RWPE2 (cell line): ENCODE measurements at regions not wholly inside any gene's neighbourhood (a gene's known extent, or its start where the extent isn't known, plus 50 kb on each side); places are given as distances from the start of the nearest gene placed in this dataset.

ENCODE experiments used
- ATAC-seq: fragments of 200-7000 bp; cut with Tn5 transposase; 3 replicates; pipeline ENCODE4 v1.9.1; 2021; ENCODE audit warnings: low read depth
- DNase-seq: peaks from one replicate; pipeline ENCODE4 v3.0.0-alpha.2; 2020; ENCODE audit warnings: low spot score
- H3K27ac ChIP-seq: fragments of 450-650 bp; 2 replicates; pipeline ENCODE4 v1.5.1; 2017; ENCODE audit warnings: mild to moderate bottlenecking; ENCODE audit not compliant: poor library complexity, severe bottlenecking
- H3K27me3 ChIP-seq: fragments of 250-450 bp; sonication (Bioruptor Pico); 2 replicates; pipeline ENCODE4 v1.5.1; 2021; ENCODE audit warnings: mild to moderate bottlenecking, moderate library complexity; ENCODE audit not compliant: insufficient read depth, poor library complexity, severe bottlenecking
- H3K36me3 ChIP-seq: fragments of 250-450 bp; sonication (Bioruptor Pico); 2 replicates; pipeline ENCODE4 v1.5.1; 2020; ENCODE audit warnings: low read depth, mild to moderate bottlenecking, moderate library complexity
- H3K4me1 ChIP-seq: fragments of 250-450 bp; sonication (Bioruptor Pico); 2 replicates; pipeline ENCODE4 v1.5.1; 2021; ENCODE audit warnings: mild to moderate bottlenecking, moderate library complexity; ENCODE audit not compliant: insufficient read depth, poor library complexity, severe bottlenecking
- H3K4me3 ChIP-seq: fragments of 250-450 bp; sonication (Bioruptor Pico); 2 replicates; pipeline ENCODE4 v1.5.1; 2021; ENCODE audit warnings: mild to moderate bottlenecking, moderate library complexity; ENCODE audit not compliant: severe bottlenecking
- H3K9me3 ChIP-seq: fragments of 250-450 bp; sonication (Bioruptor Pico); 2 replicates; pipeline ENCODE4 v1.5.1; 2021; ENCODE audit warnings: mild to moderate bottlenecking, moderate library complexity; ENCODE audit not compliant: severe bottlenecking
- CTCF ChIP-seq: fragments of 450-650 bp; IDR thresholded peaks from one replicate; pipeline ENCODE4 v1.5.1; 2017; ENCODE audit warnings: mild to moderate bottlenecking, moderate library complexity; ENCODE audit not compliant: poor library complexity, severe bottlenecking

- no peak overlapping the region for H3K4me3 ChIP-seq
- H3K4me1 ChIP-seq: no peaks in the 10 kb centered on the region
- H3K27ac ChIP-seq: no peak overlapping the region
- H3K9me3 ChIP-seq: no peaks in the 10 kb centered on the region
- no peak for DNase-seq
- no peaks in the 10 kb centered on the region for H3K27me3 ChIP-seq
- ATAC-seq: peak; percentile 87
- no peaks in the 10 kb centered on the region for H3K36me3 ChIP-seq
- peak; percentile 58 for TF ChIP-seq CTCF
Measured at GRCh38 chr16:52976539-52977167, 76.0 kb downstream of the CHD9NB start.

GRCh38 chr16:52967744-52968143, 85.0 kb downstream of the CHD9NB start:
- H3K4me3 ChIP-seq: no peak overlapping the region
- H3K4me1 ChIP-seq: no peaks in the 10 kb centered on the region
- no peak for TF ChIP-seq CTCF
- H3K27me3 ChIP-seq: no peaks in the 10 kb centered on the region
- H3K36me3 ChIP-seq: no peaks in the 10 kb centered on the region
- ATAC-seq (no peak), DNase-seq (no peak)
- H3K9me3 ChIP-seq: no peaks in the 10 kb centered on the region
- no peak overlapping the region for H3K27ac ChIP-seq

GRCh38 chr16:52964290-52964689, 88.4 kb downstream of the CHD9NB start:
- Histone ChIP-seq H3K36me3 (no peaks in the 10 kb centered on the region), H3K27me3 (no peaks in the 10 kb centered on the region), H3K27ac (no peak overlapping the region), H3K4me1 (no peaks in the 10 kb centered on the region), H3K4me3 (no peak overlapping the region), H3K9me3 (no peaks in the 10 kb centered on the region)
- ATAC-seq (peak; percentile 35; the same call in 1 of the 3 replicates), DNase-seq (no peak)
- no peak for TF ChIP-seq CTCF

DNA sequence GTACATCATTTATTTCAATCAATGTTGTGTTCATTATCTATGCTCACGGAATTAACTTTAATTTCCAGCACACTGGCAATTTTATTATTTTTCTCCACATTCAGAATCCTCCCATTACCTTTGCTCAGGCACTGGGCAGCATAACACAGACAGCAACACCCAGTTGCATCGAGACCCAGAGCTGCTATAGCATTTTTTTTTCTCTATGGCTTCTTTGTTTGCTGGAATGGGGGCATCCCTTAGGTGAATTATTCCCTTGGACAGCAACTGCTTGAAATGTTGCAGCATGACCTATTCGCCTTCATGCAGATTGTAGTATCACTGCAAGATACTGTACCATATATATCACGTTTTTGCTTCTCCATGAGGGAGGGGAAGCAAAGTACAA, 88.8 kb downstream of the CHD9NB start:
- no peaks in the 10 kb centered on the region for H3K27me3 ChIP-seq
- no peaks in the 10 kb centered on the region for H3K9me3 ChIP-seq
- no peaks in the 10 kb centered on the region for H3K4me1 ChIP-seq
- no peak for TF ChIP-seq CTCF
- ATAC-seq (no peak), DNase-seq (no peak)
- no peak overlapping the region for H3K27ac ChIP-seq
- H3K4me3 ChIP-seq: no peak overlapping the region
- no peaks in the 10 kb centered on the region for H3K36me3 ChIP-seq

DNA sequence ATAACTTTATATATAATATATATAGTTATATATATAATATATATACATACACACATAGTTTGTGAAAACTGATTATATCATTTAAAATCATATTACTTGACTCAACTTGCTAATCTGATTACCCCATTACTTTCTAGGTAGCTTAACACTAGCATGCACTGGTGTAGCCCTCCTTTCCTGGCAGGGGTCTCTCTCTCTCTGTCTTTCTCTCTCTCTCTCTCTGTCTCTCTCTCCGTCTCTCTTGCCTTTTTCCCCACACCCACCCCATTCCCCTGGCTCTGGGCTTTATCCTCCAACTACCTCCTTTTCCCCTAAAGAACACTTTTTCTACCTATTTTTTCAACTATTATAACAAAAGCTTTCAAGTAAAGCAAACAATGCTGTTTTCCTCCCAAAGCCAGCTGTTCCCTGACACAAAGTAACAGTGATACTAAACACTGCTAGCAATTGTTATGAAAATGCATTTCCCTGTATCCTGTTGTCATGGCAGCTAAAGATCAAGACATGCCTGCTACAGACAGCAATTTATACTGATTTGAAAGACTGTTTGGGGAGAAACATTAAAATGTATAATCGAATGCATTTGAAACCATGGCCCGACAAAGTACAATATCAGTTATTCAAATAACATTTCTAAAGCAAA, 89.4 kb downstream of the CHD9NB start:
- H3K36me3 ChIP-seq: no peaks in the 10 kb centered on the region
- no peak overlapping the region for H3K27ac ChIP-seq
- no peak overlapping the region for H3K4me3 ChIP-seq
- no peak for ATAC-seq
- no peaks in the 10 kb centered on the region for H3K9me3 ChIP-seq
- no peak for DNase-seq
- no peak for TF ChIP-seq CTCF
- H3K4me1 ChIP-seq: no peaks in the 10 kb centered on the region
- no peaks in the 10 kb centered on the region for H3K27me3 ChIP-seq
